ENCODE measurements at regions not wholly inside any gene's neighbourhood (a gene's known extent, or its start where the extent isn't known, plus 50 kb on each side); places are given as distances from the start of the nearest gene placed in this dataset.

- Mint-ChIP-seq H3K36me3 (ENCODE audit: insufficient read depth, unreplicated experiment) (no peaks in the 10 kb centered on the region), H3K4me1 (ENCODE audit: low read depth, unreplicated experiment) (no peaks in the 10 kb centered on the region), H3K9me3 (ENCODE audit: unreplicated experiment) (no peaks in the 10 kb centered on the region), H3K27me3 (ENCODE audit: insufficient read depth, unreplicated experiment) (no peaks in the 10 kb centered on the region), H3K4me3 (ENCODE audit: unreplicated experiment) (no peak overlapping the region), H3K27ac (ENCODE audit: unreplicated experiment) (no peak overlapping the region)
- intact Hi-C loops (cut with micrococcal nuclease; ENCODE audit: unreplicated experiment), result no loop called here
- no peak for TF ChIP-seq CTCF (IDR thresholded peaks at IDR 0.05; ENCODE audit: insufficient read depth in 1 of 2, low read depth in 1 of 2, low read length in 1 of 2, severe bottlenecking in 1 of 2, unreplicated experiment in 1 of 2)
- Histone ChIP-seq H3K9me3 (no peaks in the 10 kb centered on the region), H3K36me3 (ENCODE audit: control insufficient read depth, insufficient read depth, low read length) (no peaks in the 10 kb centered on the region), H3K27me3 (replicated peaks; ENCODE audit: control insufficient read depth, insufficient read depth, low read length) (no peaks in the 10 kb centered on the region), H3K4me3 (ENCODE audit: low read depth, low read length) (no peak overlapping the region), H3K4me1 (no peaks in the 10 kb centered on the region)
- BruUV-seq (replicated peaks), result no TSS peak
- POLR2A ChIA-PET, result no interaction called here
- CTCF ChIA-PET, result no interaction called here
- DNase-seq, result no peak
Measured at GRCh38 chr1:172775606-172776005, 116.7 kb downstream of the FASLG start.

- H3K4me1 ChIP-seq, result no peaks in the 10 kb centered on the region
- Mint-ChIP-seq H3K4me1 (ENCODE audit: low read depth, unreplicated experiment) (no peaks in the 10 kb centered on the region), H3K27me3 (ENCODE audit: insufficient read depth, unreplicated experiment) (no peaks in the 10 kb centered on the region), H3K4me3 (ENCODE audit: unreplicated experiment) (no peak overlapping the region), H3K9me3 (ENCODE audit: unreplicated experiment) (no peaks in the 10 kb centered on the region), H3K36me3 (ENCODE audit: insufficient read depth, unreplicated experiment) (no peaks in the 10 kb centered on the region), H3K27ac (ENCODE audit: unreplicated experiment) (no peak overlapping the region)
- no peaks in the 10 kb centered on the region for H3K9me3 ChIP-seq
- CTCF ChIA-PET, result no interaction called here
- no peaks in the 10 kb centered on the region for H3K36me3 ChIP-seq (ENCODE audit: control insufficient read depth, insufficient read depth, low read length)
- intact Hi-C loops (cut with micrococcal nuclease; ENCODE audit: unreplicated experiment), result no loop called here
- BruUV-seq (replicated peaks), result no TSS peak
- POLR2A ChIA-PET, result no interaction called here
- H3K27me3 ChIP-seq (replicated peaks; ENCODE audit: control insufficient read depth, insufficient read depth, low read length), result no peaks in the 10 kb centered on the region
- no peak for DNase-seq
- H3K4me3 ChIP-seq (ENCODE audit: low read depth, low read length), result no peak overlapping the region
- TF ChIP-seq CTCF (IDR thresholded peaks at IDR 0.05; ENCODE audit: insufficient read depth in 1 of 2, low read depth in 1 of 2, low read length in 1 of 2, severe bottlenecking in 1 of 2, unreplicated experiment in 1 of 2), result no peak
Measured at GRCh38 chr1:172776071-172776470, 117.2 kb downstream of the FASLG start.

GRCh38 chr1:172777767-172778166 is 118.9 kb downstream of the FASLG start:
- CTCF ChIA-PET, result no interaction called here
- Mint-ChIP-seq H3K9me3 (ENCODE audit: unreplicated experiment) (peaks cover 2% of the 10 kb centered on the region), H3K4me1 (ENCODE audit: low read depth, unreplicated experiment) (no peaks in the 10 kb centered on the region), H3K4me3 (ENCODE audit: unreplicated experiment) (no peak overlapping the region), H3K27ac (ENCODE audit: unreplicated experiment) (no peak overlapping the region), H3K36me3 (ENCODE audit: insufficient read depth, unreplicated experiment) (no peaks in the 10 kb centered on the region), H3K27me3 (ENCODE audit: insufficient read depth, unreplicated experiment) (no peaks in the 10 kb centered on the region)
- no peak for TF ChIP-seq CTCF (IDR thresholded peaks at IDR 0.05; ENCODE audit: insufficient read depth in 1 of 2, low read depth in 1 of 2, low read length in 1 of 2, severe bottlenecking in 1 of 2, unreplicated experiment in 1 of 2)
- no peaks in the 10 kb centered on the region for H3K4me1 ChIP-seq
- no peaks in the 10 kb centered on the region for H3K27me3 ChIP-seq (replicated peaks; ENCODE audit: control insufficient read depth, insufficient read depth, low read length)
- POLR2A ChIA-PET, result no interaction called here
- no peak for DNase-seq
- H3K4me3 ChIP-seq (ENCODE audit: low read depth, low read length), result no peak overlapping the region
- BruUV-seq (replicated peaks), result no TSS peak
- intact Hi-C loops (cut with micrococcal nuclease; ENCODE audit: unreplicated experiment), result loop anchor here (2.0 kb wide), 1 partner anchor 33 kb away; no protein-coding TSS in a partner anchor
- no peaks in the 10 kb centered on the region for H3K9me3 ChIP-seq
- H3K36me3 ChIP-seq (ENCODE audit: control insufficient read depth, insufficient read depth, low read length), result no peaks in the 10 kb centered on the region

Data from Caco-2 (cell line).